GM12875 (cell line): ENCODE measurements at regions not wholly inside any gene's neighbourhood (a gene's known extent, or its start where the extent isn't known, plus 50 kb on each side); places are given as distances from the start of the nearest gene placed in this dataset.
"Not testable (repeated sequence)": the region's sequence is repeated elsewhere in the genome, so short reads cannot be mapped to it uniquely, and the experiment has no call there.

Experiments
- H3K4me3 ChIP-seq: one replicate; pipeline ENCODE4 v1.5.1; 2011; ENCODE audit warnings: low read depth, low read length, control low read depth
- TF ChIP-seq, protein P1 (sequence below): IDR thresholded peaks from 2 replicates; pipeline ENCODE4 v1.5.1; 2011; ENCODE audit warnings: low read depth, mild to moderate bottlenecking, control low read depth, inconsistent platforms, low read length, moderate library complexity, borderline replicate concordance; ENCODE audit not compliant: insufficient read depth

DNA sequence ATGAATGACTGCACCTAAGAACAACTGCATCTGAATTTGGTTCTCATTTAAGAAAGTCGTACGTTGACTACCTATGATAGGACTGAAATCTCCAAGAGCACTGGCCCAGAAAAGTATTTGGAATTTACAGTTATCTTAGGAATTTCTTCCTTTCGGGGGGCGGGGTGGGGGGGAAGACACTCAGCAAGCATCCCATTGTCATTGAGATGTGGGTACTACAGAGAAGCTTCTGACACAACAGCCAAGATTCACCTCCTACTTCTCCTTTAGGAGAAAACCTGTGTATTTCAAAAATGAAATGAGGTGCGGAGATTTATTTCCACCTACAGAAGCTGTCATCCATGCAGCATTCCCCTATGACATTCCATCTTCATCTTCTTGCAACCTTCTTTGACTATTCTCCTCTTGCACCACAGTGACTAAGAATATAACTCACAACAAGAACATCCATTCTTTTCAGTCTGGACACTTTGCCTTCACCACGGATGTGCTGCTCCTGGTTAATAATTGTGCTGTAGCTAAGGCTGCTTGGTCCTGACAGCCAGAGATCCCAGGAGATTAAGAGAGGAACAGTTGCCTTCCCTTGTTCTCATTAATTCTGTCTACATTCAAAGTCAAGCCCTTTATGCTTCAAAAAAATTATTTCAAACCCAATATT is 98.4 kb upstream of the FRMD4A start:
- H3K4me3 ChIP-seq, result no peak overlapping the region
- TF ChIP-seq, protein P1, sequence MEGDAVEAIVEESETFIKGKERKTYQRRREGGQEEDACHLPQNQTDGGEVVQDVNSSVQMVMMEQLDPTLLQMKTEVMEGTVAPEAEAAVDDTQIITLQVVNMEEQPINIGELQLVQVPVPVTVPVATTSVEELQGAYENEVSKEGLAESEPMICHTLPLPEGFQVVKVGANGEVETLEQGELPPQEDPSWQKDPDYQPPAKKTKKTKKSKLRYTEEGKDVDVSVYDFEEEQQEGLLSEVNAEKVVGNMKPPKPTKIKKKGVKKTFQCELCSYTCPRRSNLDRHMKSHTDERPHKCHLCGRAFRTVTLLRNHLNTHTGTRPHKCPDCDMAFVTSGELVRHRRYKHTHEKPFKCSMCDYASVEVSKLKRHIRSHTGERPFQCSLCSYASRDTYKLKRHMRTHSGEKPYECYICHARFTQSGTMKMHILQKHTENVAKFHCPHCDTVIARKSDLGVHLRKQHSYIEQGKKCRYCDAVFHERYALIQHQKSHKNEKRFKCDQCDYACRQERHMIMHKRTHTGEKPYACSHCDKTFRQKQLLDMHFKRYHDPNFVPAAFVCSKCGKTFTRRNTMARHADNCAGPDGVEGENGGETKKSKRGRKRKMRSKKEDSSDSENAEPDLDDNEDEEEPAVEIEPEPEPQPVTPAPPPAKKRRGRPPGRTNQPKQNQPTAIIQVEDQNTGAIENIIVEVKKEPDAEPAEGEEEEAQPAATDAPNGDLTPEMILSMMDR, result no peak

DNA sequence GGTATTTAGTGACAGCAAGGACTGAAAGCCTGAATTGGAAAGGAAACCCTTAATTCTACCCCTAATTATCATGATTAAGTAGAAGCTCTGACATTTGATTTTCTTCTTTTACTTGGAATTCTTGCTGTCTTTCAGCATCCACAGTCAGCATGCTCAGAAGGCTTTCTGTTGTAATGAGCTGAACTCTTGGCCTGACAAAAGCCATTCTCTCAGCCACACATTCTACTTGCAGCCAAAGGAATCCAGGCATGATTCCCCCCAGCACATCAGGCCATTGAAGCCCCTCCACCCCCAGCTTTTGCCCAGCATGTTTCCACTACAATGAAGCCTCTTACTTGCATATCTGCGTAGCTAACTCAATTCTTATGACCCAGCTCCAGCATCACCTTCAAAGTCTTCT is 94.3 kb upstream of the FRMD4A start:
- TF ChIP-seq, protein P1, result no peak
- no peak overlapping the region for H3K4me3 ChIP-seq

DNA sequence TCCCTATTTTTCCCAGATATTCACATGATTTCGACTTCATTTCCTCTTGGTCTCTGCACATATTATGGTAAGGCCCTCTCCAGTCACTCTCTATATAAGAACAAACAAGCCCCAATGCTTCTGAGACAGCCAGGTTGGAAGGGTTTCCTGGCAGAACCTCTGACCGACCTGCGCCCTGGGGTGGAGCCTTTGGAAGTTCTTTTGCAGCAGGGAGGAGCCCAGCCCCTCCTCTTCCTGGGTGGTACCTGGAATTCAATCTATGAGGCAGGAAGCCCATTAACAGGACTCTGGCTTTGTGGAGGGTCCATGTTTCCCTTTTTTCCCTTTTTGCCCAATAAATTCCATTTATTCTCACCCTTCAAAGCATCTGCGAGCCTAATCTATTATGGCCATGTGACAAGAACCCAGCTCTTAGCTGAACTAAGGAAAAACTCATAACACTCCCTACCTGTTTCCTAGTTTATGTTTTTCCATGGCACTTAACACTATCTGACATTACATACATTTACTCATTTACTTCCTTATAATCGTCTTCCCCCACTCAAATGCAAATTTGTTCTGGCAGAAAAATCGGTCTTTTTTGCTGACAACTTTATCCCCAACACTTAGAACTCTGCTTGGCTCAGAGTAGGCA is 92.5 kb upstream of the FRMD4A start:
- no peak overlapping the region for H3K4me3 ChIP-seq
- TF ChIP-seq, protein P1, result no peak

DNA sequence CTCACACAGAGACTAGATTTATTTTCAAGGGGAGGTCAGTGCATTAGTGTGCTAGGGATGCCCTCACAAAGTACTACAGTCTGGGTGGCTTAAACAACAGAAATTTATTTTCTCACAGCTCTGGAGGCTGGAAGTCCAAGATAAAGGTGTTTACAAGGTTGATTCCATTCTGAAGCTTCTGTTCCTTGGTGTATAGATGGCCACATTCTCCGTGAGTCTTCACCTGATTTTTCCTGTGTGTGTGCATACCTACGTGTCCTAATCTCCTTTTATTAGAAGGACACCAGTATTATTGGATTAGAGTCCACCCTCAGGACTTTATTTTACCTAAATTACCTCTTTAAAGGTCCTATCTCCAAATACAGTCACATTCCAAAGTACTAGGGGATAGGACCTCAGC is 91.7 kb upstream of the FRMD4A start:
- H3K4me3 ChIP-seq, result no peak overlapping the region
- TF ChIP-seq, protein P1, result no peak

DNA sequence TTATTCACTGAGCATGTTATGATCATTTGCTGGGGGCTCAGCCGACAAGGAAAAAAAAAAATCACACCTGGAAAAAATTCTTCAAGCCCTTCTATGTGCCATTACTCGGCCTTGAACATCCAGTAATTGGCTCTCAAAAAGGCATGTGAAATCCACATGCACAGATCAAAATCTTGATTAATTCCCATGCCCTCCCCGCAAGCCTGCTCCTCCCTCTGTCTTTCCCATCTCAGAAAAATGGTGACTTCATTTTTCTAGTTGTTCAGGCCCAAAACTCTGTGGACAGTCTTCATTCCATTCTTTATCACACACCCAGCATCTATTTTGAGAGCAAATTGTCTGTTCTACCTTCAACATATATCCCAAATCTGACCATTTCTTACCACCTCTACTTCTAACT is 91.2 kb upstream of the FRMD4A start:
- TF ChIP-seq, protein P1, result no peak
- H3K4me3 ChIP-seq, result no peak overlapping the region

DNA sequence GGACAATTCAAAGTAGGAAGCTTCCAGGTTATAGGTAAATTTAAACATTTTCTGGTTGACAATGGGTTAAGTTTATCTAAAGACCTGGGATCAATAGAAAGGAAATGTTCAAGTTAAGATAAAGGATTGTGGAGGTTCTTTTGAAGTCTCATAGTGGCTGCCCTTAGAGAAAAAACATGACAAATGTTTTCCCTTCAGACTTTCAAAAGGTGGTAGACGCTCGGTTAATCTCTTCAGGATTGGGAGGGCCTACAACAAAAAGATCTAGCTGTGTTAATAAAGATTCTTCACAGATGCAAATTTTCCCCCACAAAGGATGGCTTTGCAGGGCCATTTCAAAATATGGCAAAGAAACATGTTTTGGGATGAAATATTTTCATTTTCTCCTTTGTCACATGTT is 86.6 kb upstream of the FRMD4A start:
- H3K4me3 ChIP-seq, result not testable (repeated sequence)

DNA sequence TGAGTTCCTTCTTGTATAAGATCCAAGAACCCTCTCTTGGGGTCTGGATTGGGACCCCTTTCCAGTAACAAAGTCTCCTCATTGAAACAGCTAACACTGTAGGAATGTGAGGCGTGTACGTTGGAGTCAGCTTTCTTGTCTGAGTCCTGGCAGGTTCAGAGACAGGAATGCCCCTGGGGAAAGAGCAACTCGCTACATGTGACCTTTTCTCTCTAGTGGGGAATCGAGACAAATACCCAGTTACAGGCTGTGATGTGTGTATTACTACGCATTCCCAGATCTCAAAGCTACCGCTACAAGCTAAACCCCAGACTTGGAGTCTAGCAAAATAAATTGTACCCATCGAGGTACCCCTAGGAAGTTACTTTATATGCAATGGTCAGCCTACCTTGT is 85.6 kb upstream of the FRMD4A start:
- H3K4me3 ChIP-seq, result no peak overlapping the region
- TF ChIP-seq, protein P1, result no peak
